GM12875 (cell line): ENCODE measurements at regions not wholly inside any gene's neighbourhood (a gene's known extent, or its start where the extent isn't known, plus 50 kb on each side); places are given as distances from the start of the nearest gene placed in this dataset.

ENCODE experiments used
- H3K4me3 ChIP-seq: one replicate; pipeline ENCODE4 v1.5.1; 2011; ENCODE audit warnings: low read depth, low read length, control low read depth
- TF ChIP-seq, protein P1 (sequence below): IDR thresholded peaks from 2 replicates; pipeline ENCODE4 v1.5.1; 2011; ENCODE audit warnings: low read depth, mild to moderate bottlenecking, control low read depth, inconsistent platforms, low read length, moderate library complexity, borderline replicate concordance; ENCODE audit not compliant: insufficient read depth

DNA sequence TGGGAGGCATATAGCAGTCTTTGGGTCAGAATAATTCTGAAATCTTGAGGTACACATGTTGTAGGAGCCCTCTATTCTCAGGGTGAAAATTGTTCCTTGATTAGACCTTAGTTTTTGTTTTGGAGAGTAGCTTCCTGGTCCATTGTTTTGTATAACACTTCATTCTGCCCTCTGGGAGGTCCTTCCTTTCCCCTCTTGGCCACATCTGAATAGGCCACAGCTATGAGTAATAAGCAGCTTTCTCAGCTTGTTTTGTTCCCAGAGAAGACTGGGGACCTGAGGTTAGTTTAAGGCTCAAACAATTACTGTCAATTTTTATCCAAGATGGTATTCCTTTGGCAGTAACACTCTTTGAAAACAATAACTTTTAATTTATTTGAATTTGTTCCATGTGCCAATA lies 72.6 kb upstream of the NOL4 start:
- TF ChIP-seq, protein P1, sequence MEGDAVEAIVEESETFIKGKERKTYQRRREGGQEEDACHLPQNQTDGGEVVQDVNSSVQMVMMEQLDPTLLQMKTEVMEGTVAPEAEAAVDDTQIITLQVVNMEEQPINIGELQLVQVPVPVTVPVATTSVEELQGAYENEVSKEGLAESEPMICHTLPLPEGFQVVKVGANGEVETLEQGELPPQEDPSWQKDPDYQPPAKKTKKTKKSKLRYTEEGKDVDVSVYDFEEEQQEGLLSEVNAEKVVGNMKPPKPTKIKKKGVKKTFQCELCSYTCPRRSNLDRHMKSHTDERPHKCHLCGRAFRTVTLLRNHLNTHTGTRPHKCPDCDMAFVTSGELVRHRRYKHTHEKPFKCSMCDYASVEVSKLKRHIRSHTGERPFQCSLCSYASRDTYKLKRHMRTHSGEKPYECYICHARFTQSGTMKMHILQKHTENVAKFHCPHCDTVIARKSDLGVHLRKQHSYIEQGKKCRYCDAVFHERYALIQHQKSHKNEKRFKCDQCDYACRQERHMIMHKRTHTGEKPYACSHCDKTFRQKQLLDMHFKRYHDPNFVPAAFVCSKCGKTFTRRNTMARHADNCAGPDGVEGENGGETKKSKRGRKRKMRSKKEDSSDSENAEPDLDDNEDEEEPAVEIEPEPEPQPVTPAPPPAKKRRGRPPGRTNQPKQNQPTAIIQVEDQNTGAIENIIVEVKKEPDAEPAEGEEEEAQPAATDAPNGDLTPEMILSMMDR: no peak

DNA sequence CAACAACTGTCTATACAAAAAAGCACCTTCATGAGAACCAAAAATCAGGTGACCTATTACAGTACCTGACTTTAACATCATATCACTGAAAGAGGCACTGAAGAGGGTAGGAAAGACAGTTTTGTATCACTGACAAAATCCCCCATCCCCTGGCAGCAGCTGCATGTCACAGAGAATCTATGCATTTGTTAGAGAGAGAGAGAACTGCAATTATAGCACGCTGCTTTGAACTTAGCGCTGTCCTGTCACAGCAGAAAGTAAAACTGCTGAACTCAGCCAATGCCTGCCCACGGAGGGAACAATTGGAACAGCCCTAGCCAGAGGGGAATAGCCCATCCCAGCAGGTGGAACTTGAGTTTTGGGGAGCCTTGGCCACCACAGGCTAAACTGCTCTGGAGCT lies 75.1 kb upstream of the NOL4 start:
- no peak overlapping the region for H3K4me3 ChIP-seq
- TF ChIP-seq, protein P1: no peak

More for the DNA sequence above, 72.6 kb upstream of the NOL4 start:
- H3K4me3 ChIP-seq: no peak overlapping the region

DNA sequence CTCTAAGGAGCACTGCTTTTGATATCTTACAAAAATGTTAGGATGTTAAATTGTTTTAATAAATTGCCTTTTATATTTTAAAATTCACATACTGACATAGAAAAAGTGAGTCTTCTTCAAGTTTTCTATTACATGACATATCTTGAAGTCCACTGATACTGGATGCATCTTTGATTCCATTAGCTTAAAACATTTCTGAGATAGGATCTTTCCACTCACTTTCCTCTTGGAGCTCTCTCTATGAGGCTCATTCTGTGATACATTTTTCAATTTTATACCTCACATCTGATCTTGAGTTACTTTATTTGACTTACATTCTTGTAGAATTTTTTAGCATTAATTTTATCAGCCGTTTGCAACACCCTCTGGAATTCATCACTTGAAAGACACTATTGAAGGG lies 86.8 kb upstream of the NOL4 start:
- TF ChIP-seq, protein P1: no peak
- no peak overlapping the region for H3K4me3 ChIP-seq

DNA sequence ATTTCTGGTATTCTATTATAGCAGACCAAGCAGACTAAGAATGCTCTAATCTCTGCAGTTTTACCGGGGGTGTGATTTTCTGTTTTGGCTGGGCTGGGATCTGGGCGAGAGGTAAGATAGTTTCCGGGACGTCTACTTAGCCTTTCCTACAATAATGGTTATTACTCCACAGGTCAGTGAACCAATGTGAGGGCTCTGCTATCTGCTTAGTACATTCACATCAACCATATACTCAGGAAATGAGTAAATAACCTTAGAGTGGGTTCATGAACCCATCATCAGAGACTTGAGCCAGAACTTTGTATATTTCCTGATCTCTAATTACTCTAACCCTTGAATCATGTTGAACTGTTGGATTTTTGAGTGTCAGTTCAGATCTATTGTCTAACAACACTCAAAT lies 90.1 kb upstream of the NOL4 start:
- TF ChIP-seq, protein P1: no peak
- no peak overlapping the region for H3K4me3 ChIP-seq

DNA sequence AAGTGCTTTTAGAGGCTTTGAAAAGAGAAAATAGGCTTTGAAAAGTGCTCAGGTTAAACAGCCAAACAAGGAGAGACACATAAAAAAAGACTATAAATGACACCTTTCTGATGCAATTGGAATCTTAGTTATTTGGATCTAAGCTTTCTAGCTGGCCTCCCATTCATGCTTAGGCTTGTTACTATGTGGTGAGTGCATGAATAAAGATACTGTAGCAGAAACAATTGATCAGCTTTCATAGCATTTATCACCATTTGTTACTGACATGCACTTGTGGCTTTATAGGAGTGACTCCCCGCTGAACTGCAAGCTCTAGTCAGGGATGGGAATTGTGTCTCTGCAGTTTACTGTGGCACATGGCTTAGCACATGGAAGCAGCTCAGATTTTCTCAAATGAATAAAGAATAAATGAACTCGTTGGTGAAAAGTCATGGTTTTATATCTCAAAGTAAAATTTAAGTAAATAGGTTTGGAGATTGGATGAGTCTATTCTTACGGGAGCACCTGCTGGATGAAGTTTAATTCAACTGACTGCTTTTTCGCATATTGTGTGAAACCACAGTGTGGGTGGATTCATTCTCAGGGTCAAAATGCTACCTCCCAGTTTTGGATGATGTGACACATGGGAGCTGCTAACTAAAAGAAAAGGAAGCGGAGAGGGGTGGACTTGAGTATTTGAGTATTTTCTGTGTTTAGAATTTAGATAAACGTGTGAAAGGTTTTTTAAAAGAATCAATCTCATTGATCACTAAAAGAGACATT lies 91.1 kb upstream of the NOL4 start:
- H3K4me3 ChIP-seq: no peak overlapping the region
- TF ChIP-seq, protein P1: no peak

DNA sequence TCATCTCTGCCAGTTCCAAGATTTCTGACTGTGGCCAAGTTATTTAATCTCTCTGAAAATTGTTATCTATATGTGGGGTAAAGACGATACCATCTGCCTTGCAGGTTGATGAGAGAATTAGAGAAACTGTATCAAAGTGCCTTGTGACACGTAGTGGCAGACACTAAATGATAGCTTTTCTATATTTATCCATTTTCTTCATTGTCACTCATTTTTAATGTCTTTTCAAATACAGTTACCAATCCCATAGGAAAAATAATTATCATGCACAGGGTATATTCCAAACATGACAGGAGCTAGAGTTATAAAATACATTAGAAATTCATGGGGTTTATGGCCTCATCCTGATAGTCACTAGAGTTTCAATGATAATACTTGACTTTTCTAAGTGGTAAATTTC lies 95.6 kb upstream of the NOL4 start:
- TF ChIP-seq, protein P1: no peak

DNA sequence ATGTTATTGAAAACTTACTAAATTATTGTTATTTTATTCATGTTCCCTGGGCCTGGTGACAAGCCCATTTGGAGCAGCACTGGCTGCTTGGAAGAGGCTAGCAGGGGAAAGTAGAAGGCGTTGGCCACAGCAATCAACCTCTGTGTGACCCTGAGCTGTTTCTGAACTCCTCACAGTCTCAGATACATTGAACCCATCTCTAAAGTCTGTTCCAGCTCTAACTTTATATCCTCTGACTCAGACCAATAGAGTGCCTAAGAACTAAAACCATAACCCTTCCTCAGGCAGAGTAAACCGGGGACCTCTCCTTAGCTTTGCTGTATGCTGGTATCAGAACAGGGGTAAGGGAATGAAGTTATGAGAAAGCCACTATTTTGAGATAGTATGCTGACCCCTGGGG lies 96.4 kb upstream of the NOL4 start:
- TF ChIP-seq, protein P1: no peak

More for the DNA sequence above, 95.6 kb upstream of the NOL4 start:
- H3K4me3 ChIP-seq: no peak overlapping the region

More for the DNA sequence above, 96.4 kb upstream of the NOL4 start:
- H3K4me3 ChIP-seq: no peak overlapping the region
